ENCODE measurements at regions not wholly inside any gene's neighbourhood (a gene's known extent, or its start where the extent isn't known, plus 50 kb on each side); places are given as distances from the start of the nearest gene placed in this dataset.

DNA sequence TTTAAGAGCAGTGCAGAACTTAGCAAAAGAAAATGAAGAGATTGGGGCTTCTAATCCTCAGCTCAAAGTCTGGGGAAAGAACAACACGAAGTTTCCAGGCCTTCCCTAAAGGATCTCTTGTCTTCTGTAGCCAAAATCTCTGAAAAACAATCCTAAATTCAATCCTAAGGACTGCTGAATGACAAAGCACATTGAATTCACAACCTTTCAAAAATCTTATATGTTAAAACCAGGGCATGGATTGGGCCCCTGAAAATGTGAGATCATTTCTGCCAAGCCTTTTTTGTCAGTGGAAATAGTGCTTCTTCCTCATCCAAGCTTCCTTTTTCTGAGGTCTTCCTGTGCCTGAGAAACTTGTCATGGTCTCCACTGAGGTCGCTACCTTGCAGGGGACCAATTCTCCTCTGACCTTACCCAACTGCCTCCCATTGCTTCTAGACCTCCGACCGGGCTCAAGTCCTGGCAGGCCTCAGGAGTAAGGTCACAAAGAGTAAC is 126.2 kb upstream of the ARID1B start:
- no peak for DNase-seq (ENCODE audit: low read depth)

DNA sequence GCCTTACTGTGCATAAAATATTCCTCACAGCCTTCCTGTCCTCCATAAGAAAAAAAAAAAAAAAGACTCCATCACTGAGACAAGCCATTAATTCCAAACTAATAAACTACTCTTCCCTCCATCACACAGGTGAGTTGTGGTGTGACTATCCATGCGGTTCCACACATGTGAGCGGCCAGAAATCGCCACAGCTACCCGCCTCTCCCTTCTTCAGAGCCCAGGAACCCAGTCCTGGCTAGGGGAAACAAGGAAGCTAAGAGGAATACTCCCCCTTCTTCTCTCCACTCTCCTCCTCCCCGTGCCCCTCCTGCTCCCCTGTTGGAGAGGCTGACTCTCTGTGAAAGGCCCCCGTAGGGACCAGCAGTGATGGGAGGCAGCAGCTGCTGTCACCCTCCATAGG is 128.6 kb upstream of the ARID1B start:
- no peak for DNase-seq (ENCODE audit: low read depth)

DNA sequence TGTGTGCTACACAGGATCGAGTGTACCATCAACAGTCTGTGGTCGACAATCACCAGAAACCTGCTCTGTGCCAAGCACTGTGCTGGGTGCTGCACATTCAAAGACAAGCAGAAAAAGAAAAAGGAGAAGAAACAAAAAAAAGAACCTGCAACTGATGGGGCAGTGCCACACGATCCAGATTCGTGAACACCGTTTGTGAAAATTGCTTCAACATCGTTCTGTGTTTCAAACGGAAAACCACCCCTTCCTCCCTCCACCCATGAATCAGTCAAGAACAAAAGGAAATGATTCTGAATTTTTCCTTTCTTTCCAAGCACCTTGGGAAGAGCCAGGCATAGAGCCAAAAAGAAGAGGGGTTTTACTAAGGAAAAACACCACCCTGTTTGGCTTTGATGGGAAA is 129.2 kb upstream of the ARID1B start:
- no peak for DNase-seq (ENCODE audit: low read depth)

DNA sequence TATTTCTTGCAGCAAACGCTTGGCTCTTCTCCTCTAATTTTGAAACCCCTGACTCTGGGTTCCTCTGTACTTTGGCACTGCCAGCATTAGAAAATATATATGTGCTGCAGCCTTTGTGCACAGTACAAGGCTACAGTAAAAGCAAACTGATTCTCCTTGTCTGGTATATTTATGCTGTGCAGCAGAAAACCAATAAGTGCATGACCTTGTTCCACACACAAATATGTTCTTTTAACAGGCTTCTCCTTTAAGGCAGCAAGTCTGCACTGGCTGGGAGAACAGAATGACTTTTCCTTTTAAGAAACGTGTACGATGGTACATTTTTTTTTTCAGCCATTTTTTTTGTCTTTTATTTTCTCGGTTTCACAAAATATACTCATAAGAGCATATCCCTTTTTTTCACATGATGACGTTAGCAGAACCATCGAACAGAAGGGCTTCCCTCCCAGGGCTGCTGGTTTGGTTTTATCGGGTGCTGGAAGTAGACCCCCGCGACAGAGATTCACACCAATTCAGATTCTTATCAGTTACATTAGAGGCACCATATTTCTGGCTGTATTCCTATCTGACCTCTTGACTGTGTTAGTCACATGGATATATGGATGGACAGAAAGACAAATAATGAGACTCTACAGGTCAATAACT is 129.9 kb upstream of the ARID1B start:
- DNase-seq (ENCODE audit: low read depth), result no peak

DNA sequence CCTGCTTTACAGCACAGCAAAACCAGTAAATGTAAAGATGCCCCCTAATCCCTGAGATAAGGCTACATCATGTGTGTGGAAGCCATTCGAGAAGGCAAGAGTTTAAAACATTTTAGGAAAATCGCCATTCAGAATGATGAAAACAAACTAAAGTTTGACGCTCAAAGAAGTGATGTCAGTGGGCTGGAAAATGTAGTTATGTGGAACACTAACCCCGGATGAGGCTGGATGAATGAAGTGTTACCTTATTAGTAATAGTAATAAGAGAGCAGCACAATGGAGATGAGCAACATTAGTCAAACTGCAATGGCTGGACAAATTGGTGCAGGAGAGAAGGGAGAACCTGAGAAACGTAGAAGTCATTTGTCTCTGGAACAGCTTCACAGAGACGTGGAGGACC is 130.7 kb upstream of the ARID1B start:
- DNase-seq (ENCODE audit: low read depth), result no peak

DNA sequence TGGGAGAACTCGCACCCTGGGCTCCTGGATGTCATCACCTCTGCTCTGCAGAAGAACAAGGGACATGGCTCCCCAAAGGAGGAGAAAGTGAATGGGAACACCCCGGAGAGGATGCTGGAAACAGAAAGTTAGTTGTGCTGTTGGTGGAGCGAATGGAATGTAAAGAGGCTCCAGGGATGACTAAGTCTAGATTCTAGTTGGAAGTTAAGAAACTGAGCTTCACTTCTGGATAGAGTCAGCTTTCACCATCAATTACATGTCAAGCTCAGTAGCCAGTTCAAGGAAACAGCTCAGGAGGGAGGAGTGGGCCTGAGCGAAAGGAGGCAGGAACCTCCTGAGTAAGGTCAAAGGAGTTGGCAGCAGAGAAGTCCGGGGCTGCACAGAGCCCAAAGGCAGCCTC is 132.1 kb upstream of the ARID1B start:
- DNase-seq (ENCODE audit: low read depth), result no peak

DNA sequence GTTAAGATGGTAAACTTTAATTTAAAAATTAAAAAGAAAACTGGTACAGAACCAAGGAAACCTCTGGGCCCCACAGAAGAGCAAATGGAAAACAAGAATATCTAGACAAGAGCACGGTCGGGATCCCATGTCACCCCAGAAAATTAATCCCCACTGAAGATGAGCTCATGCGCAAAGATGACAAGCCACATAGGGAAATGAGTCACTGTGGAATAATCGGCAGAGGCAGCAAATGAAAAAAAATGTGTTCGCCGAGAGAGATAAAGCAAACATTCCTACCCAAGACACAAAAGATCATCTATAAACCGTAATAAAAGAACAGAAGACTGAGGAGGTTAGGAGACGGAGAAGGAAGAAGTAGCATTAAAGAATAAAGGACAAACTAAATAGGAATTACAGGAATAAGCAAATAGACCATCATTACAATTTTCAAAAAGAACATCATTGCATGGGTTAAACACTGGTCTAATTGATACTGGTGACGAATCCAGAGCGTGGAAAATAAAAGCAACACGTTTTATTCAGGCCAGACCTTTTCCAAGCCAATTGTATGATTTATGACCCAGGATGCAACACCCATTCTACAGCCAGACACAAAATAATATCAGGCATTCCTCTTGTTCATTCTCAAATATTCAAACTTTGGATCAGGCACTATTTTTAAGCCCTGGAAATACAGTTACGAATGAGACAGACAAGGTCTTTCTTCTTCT is 138.0 kb upstream of the ARID1B start:
- DNase-seq (ENCODE audit: low read depth), result no peak

DNA sequence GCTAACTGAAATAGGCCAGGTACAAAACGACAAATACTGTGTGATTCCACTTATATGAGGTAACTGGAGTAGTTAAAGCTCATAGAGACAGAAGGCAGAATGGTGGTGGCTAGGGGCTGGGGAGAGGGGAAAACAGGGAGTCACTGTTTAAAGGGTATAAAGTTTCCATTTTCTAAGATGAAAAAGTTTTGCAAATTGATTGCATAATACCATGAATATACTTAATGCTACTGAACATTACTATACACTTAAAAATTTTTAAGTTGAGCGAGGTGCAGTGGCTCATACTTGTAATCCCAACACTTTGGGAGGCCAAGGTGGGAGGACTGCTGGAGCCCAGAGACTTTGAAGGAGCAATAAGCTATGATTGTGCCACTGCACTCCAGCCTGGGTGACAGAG is 138.6 kb upstream of the ARID1B start:
- no peak for DNase-seq (ENCODE audit: low read depth)

DNA sequence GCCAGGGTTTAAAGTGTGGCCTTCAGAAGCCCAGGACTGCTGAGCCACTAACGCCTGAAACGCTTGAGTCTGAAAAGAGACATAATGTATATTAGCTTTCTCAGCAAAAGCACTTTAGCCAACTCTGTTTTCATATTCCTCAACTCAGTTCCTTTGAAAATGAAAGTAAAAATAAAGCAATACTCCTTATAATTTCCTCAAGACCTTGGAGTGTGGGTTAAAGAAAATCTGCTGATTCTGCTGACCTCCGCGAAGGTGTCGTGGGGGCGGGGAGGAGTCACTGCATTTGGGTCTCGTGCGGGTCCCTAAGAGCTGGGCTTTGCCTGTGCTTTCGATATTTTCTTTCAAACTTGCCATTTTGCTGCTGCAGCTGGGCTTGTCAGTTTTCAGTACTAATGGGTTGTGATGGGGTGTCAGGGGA is 142.2 kb upstream of the ARID1B start:
- no peak for DNase-seq (ENCODE audit: low read depth)

DNA sequence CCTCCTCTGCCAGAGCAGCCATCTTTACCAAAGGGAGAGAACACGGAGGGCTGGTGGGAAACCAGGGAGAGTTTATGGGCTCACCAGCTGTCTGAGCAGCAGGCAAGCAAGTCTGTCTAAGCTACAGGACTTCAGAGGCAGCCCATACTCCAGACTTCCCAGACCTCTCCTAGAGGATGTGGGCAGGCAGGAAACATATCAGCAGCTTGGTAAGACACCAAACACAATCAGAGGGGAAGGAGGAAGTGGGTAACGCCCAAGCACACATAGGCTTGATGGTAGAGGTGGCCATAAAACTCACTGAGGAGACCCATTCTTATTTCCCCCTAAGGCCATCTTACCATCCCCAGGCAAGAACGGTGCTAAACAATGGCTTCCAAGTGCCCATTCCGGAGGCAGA is 143.1 kb upstream of the ARID1B start:
- DNase-seq (ENCODE audit: low read depth), result no peak

DNA sequence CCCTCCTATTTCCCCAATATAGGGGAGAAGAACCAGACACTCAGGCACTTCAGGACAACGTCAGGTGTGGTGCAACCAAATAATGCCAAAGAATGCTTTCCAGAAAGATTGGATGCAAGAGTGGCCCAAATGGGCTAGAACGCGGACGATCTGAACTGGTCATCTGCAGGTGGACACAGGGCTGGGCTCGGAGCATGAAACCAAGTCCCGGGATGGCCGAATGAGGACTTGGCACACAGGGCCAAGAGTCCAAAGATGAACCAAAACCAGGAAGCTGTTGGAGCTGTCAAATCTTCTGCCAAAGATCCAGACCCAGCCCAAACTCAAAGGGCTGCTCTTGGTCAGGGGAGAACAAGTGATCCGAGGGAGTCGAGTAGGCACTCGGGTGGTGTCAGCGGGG is 143.9 kb upstream of the ARID1B start:
- no peak for DNase-seq (ENCODE audit: low read depth)

DNA sequence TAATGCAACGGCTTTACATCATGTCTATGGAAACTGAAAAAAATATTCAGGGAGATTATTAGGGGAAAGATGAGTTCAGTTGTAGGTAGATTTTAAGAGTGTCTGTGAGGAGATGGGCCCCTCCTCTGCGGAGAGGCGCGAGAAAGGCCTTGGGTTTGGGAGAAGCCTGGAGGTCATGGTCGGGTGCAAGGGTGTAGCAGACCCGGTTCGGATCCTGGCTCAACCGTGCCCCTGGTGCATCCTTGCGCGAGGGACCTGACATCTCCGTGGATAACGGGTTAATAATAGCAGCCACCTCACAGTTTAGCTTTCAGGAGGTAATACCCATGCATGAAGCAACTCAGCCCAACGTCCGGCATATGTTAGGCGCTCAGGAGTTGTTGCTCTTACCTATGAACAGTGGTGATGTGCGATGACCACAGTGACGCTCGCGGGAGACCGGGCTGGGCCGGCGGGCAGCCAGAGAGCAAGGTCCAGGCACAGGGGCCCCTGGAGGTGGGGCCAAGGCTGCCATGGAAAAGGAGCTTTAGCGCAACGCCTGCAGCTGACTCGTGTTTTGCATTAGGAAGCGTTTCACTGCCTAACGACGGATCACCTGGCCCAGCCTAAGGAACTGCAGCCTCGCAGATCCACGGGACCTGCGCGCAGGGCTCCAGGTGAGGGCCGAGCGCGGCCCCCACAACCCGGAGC is 146.4 kb upstream of the ARID1B start:
- DNase-seq (ENCODE audit: low read depth), result no peak

DNA sequence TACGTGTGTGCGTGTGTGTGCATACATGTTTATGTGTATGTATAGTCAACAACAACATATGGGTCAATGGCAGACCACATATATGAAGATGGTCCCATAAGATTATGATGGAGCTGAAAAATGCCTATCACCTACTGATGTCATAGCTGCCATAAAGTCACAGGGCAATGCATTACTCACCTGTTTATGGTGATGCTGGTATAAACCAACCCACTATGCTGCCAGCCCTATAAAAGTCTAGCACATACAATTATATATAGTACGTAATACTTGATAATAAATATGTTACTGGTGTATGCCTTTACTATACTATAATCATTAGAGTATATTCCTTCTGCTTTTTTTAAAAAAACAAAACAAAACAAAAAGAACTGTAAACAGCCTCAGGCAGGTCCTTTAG is 148.4 kb upstream of the ARID1B start:
- no peak for DNase-seq (ENCODE audit: low read depth)

DNA sequence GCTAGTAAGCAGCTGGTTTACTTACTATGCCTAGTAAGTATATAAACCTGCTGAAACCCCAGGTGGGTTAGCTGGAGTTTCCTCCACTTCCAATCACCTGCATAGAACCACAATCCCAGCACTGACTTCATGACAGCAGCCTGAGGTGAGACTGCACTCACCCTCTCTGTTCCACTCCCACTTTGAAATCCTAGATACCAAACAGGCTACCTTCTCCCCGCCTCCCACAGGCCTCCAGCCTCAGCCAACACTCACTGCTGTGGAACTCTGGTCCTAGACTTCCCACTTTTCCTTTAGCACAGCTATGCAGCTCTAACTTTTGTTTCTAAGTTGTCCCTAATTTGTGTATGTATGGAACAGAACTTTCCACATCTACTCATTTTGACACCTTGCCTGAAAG is 149.7 kb upstream of the ARID1B start:
- no peak for DNase-seq (ENCODE audit: low read depth)

DNA sequence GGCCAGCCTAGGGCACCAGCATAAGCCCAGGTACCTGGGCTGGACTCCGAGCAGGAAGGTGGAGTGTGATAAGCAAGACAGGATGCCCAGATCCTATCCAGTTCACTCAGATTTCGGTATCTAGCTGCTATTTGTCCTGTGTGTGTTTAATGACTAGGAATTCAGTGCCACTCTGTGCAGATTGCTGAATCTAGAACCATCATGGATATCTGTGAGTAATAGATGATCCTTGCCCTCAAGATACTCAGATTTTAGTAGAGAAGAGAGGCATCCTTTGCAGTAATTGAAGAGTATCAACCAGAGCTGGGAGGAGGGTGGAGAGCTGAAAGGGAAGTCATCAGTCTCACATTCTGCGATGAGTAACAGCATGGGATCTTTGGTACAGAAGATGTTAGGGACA is 155.0 kb upstream of the ARID1B start:
- no peak for DNase-seq (ENCODE audit: low read depth)

DNA sequence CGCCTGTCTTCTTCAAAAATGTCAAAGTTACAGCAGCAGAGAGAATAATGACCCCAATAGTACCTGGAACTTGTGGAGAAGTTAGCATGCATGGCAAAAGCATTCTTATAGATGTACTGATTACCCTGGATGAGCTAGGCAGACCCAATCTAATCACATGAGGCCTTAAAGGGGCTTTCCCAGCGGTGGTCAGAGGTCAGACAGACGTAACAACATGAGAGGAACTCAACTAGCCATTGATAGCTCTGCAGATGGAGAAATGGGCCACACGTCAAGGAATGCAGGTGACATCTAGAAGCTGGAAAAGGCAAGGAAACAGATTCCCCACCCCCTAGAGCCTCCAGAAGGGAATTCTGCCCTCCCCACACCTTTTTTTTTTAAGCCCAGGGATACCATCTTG is 156.8 kb upstream of the ARID1B start:
- DNase-seq (ENCODE audit: low read depth), result no peak

DNA sequence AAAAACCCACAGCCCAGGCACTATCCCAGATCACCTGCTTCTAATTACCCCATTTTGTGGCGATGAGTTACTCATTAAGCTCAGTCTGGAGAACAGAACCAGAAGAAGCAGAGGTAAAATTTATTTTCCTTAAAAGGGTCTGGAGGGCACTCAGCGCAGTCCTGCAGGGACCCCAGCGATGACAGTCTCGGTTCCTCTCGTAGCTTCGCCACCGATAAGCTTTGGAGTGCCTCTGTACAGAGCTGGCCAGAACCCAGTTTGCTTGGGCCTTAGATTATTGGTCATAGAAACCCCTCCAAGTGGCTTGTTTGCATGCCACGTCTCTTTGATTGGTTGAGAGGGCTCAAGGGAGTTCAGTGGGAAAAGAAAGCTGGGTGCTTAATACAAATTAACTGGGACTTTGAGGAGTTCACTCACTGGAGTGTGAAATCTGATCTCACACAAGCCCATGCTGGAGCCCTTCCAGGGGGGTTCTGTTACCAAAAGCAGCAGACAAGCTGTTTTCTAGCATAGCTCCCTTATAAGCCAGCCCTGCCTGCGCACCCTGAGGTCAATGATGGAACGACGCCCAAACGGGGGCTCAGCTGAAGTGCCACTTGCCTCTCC is 158.5 kb upstream of the ARID1B start:
- DNase-seq (ENCODE audit: low read depth), result no peak

DNA sequence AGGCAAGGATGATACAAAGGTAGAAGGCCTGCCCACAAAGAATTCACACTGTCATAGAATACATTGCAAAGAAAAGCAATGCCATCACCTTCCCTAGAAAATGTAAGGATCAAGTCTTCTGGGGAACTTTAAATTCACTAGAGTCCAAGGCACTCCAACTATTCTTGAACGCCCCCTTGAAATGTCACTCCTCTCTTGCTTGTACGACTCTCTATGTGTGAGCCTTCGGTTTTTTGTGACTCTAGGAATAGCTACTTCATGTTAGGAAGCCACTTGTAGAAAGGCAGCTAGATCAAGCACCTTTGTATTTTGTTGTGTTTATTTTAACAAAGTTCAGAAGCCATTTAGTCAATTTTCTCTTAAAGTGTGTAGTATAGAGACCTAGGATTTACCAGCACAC is 159.2 kb upstream of the ARID1B start:
- DNase-seq (ENCODE audit: low read depth), result no peak

DNA sequence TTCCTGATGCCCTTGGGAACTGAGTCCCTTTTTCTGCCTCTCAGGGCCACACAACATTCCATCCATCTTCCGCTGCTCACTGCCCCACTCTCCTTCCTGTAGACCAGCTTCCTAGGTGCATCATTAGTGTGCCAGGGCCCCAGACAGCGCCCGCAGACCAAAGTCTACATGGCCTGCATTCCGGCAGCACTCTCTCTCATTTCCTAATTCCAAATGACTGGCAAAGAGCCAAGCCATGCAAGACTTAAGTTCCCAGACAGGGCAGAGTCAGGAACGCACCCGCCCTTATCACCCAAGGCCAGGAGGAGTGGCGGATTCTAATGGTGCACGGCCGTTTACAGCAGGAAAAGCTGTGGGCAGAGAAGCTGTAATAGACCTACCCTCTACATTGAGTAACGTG is 159.8 kb upstream of the ARID1B start:
- no peak for DNase-seq (ENCODE audit: low read depth)

DNA sequence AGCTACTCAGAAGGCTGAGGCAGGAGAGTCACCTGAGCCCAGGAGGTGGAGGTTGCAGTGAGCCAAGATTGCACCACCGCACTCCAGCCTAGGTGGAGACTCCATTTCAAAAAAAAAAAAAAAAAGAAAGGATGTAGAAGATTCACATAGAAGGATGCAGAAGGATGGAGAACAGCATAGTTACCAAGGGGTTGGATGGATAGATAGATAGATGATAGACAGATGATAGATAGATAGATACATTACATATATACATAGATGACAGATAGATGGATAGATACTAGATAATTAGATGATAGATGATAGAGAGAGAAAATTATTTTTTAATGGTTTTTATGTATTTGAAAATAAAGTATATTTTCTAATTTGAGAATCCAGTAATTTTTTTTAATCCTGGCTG is 160.7 kb upstream of the ARID1B start:
- DNase-seq (ENCODE audit: low read depth), result no peak

DNA sequence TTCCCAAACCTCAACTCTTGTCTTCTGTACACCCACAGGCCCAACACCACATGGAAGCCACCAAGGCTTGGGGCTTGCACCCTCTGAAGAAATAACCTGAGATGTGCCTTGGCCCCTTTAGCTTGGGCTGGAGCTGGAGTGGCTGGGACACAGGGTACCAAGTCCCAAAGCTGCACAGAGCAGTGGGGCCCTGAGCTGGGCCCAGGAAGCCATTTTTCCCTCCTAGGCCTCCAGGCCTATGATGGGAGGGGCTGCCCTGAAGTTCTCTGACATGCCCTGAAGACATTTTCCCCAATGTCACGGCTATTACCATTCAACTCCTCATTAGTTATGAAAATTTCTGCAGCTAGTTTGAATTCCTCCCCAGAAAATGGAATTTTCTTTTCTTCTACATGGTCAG is 163.2 kb upstream of the ARID1B start:
- no peak for DNase-seq (ENCODE audit: low read depth)

DNA sequence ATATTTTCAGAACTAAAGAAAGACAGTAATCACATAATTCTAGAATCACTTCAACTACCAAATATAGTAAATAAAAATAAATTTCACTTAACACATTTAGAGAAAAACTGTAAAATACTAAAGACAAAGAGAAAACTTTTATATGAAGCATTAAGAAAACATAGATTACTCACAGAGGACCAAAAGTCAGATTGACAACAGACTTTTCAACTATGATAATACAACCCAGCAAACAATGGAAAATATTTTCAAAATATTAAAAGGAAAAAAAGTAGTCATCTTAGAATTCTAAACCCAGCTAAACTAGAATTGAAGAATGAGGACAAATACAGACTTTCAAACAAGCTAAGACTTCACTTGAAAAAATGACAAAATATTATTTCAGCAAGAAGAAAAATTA is 164.8 kb upstream of the ARID1B start:
- DNase-seq (ENCODE audit: low read depth), result no peak

DNA sequence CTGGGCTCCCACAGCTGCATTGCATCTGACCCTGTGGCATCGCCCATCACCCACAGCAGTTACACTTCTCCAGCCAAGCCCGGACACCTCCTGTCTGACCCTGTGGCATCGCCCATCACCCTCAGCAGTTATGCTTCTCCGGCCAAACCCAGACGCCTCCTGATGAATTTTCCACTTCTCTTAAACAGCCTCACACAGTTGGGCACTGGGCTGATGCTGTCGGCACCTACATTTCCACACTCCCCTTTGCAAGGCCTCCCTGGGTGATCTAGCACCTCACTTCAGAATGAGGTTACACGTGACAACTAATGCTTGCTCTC is 175.2 kb upstream of the ARID1B start:
- no peak for DNase-seq (ENCODE audit: low read depth)
